WTC11 (cell line): ENCODE measurements at regions not wholly inside any gene's neighbourhood (a gene's known extent, or its start where the extent isn't known, plus 50 kb on each side); places are given as distances from the start of the nearest gene placed in this dataset.

ENCODE experiments used
- ATAC-seq: fragments of 200-7000 bp; cut with Tn5 transposase; 2 replicates; pipeline ENCODE4 v1.10.0; 2021; ENCODE audit warnings: mild to moderate bottlenecking, moderate library complexity
- CTCF ChIA-PET: fragments of 300-600 bp; sonication (Branson Sonifier 250); formaldehyde crosslinking; loops from one replicate; lab custom pipeline; 2021; ENCODE audit warnings: antibody characterized with exemption; lab: Charles Lee
- POLR2A ChIA-PET: fragments of 350-600 bp; sonication (Branson Sonifier 250); formaldehyde crosslinking; loops from one replicate; lab custom pipeline; 2021; ENCODE audit warnings: antibody characterized with exemption; lab: Charles Lee
- DNase-seq: peaks from one replicate; pipeline ENCODE4 v3.0.0; 2021; ENCODE audit warnings: low spot score
- H3K27ac Mint-ChIP-seq: 2 replicates; pipeline ENCODE4 v1.8.0; 2021; ENCODE audit warnings: mixed read lengths
- H3K27me3 Mint-ChIP-seq: 2 replicates; pipeline ENCODE4 v1.8.0; 2021; ENCODE audit warnings: low read depth, mild to moderate bottlenecking, moderate library complexity, mixed read lengths
- H3K36me3 Mint-ChIP-seq: 2 replicates; pipeline ENCODE4 v1.8.0; 2021; ENCODE audit warnings: mixed read lengths
- H3K4me1 Mint-ChIP-seq: 2 replicates; pipeline ENCODE4 v1.8.0; 2022; ENCODE audit warnings: mixed read lengths
- H3K4me3 Mint-ChIP-seq: 2 replicates; pipeline ENCODE4 v1.8.0; 2021; ENCODE audit warnings: mild to moderate bottlenecking, moderate library complexity, mixed read lengths
- H3K9me3 Mint-ChIP-seq: 2 replicates; pipeline ENCODE4 v1.8.0; 2021; ENCODE audit warnings: mixed read lengths
- ATF1 ChIP-seq: sonication (generic); formaldehyde crosslinking; IDR thresholded peaks from 2 replicates; pipeline ENCODE4 v1.8.1; 2023; ENCODE audit warnings: mild to moderate bottlenecking, moderate library complexity, missing genetic modification reagents
- ESRRA ChIP-seq: sonication (generic); formaldehyde crosslinking; IDR thresholded peaks from 2 replicates; pipeline ENCODE4 v1.8.1; 2022; ENCODE audit warnings: mild to moderate bottlenecking, missing genetic modification reagents, borderline replicate concordance
- FOXJ3 ChIP-seq: sonication (generic); formaldehyde crosslinking; IDR thresholded peaks from 2 replicates; pipeline ENCODE4 v1.9.0; 2021; ENCODE audit warnings: missing genetic modification reagents, mild to moderate bottlenecking, borderline replicate concordance
- IRF2 ChIP-seq: sonication (generic); formaldehyde crosslinking; IDR thresholded peaks from 2 replicates; pipeline ENCODE4 v1.8.0; 2022; ENCODE audit warnings: low read depth, missing genetic modification reagents, borderline replicate concordance
- PRRX2 ChIP-seq: fragments of 250-450 bp; sonication (Bioruptor Pico); IDR thresholded peaks from 2 replicates; pipeline ENCODE4 v1.8.0; 2021; ENCODE audit warnings: mild to moderate bottlenecking
- RELA ChIP-seq: sonication (generic); formaldehyde crosslinking; IDR thresholded peaks from 2 replicates; pipeline ENCODE4 v1.8.1; 2022; ENCODE audit warnings: missing genetic modification reagents, mild to moderate bottlenecking, borderline replicate concordance
- SOX15 ChIP-seq: fragments of 250-450 bp; sonication (Bioruptor Pico); IDR thresholded peaks from 2 replicates; pipeline ENCODE4 v1.9.0; 2021; ENCODE audit warnings: mild to moderate bottlenecking
- TP53 ChIP-seq: sonication (generic); formaldehyde crosslinking; IDR thresholded peaks from 2 replicates; pipeline ENCODE4 v1.8.1; 2023; ENCODE audit warnings: mild to moderate bottlenecking, missing genetic modification reagents
- ZNF232 ChIP-seq: sonication (generic); formaldehyde crosslinking; IDR thresholded peaks from 2 replicates; pipeline ENCODE4 v1.8.0; 2022; ENCODE audit warnings: mild to moderate bottlenecking, missing genetic modification reagents
- TF ChIP-seq, protein P1 (sequence below): sonication (generic); formaldehyde crosslinking; IDR thresholded peaks from 2 replicates; pipeline ENCODE4 v1.8.0; 2022; ENCODE audit warnings: mild to moderate bottlenecking, missing genetic modification reagents
- TF ChIP-seq, protein P2 (sequence below): fragments of 250-450 bp; sonication (Bioruptor Pico); IDR thresholded peaks from 2 replicates; pipeline ENCODE4 v1.9.0; 2021; ENCODE audit warnings: mild to moderate bottlenecking
- TF ChIP-seq, protein P3 (sequence below): sonication (generic); formaldehyde crosslinking; IDR thresholded peaks from 2 replicates; pipeline ENCODE4 v1.8.0; 2023; ENCODE audit warnings: missing genetic modification reagents
- TF ChIP-seq, protein P4 (sequence below): sonication (generic); formaldehyde crosslinking; IDR thresholded peaks from 2 replicates; pipeline ENCODE4 v1.8.0; 2022; ENCODE audit warnings: mild to moderate bottlenecking, missing genetic modification reagents
- TF ChIP-seq, protein P5 (sequence below): fragments of 250-450 bp; sonication (Bioruptor Pico); IDR thresholded peaks from 2 replicates; pipeline ENCODE4 v1.9.0; 2021; ENCODE audit warnings: mild to moderate bottlenecking, borderline replicate concordance
- TF ChIP-seq, protein P6 (sequence below): sonication (generic); formaldehyde crosslinking; IDR thresholded peaks from 2 replicates; pipeline ENCODE4 v1.8.0; 2022; ENCODE audit warnings: mild to moderate bottlenecking, missing genetic modification reagents

DNA sequence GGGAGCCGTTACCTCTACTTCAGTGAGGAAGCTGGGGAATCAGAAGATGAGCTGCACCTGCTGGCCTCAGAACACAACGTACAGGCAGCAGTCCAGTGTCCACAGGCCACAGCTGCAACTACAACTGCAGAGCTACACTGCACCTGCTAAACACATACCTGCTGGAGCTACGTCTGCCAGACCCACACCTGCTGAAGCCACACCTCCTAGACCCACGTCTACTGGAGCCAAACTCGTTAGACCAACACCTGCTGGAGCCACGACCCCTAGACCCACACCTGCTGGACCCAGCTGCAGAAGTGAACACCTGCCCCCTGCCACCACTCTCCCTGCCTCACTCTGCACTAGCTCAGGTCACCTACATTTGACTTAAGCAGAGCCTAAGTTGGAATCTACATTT, 169.9 kb downstream of the USP12 start:
- ATAC-seq, result no peak
- Mint-ChIP-seq H3K4me1 (peaks cover 18% of the 10 kb centered on the region), H3K27me3 (peaks cover 16% of the 10 kb centered on the region), H3K4me3 (no peak overlapping the region), H3K36me3 (no peaks in the 10 kb centered on the region), H3K27ac (no peak overlapping the region), H3K9me3 (peaks cover 11% of the 10 kb centered on the region)
- TF ChIP-seq PRRX2 (CRISPR knock-in tag), result no peak
- TF ChIP-seq, protein P1, sequence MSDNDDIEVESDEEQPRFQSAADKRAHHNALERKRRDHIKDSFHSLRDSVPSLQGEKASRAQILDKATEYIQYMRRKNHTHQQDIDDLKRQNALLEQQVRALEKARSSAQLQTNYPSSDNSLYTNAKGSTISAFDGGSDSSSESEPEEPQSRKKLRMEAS (CRISPR knock-in tag), result no peak
- TF ChIP-seq, protein P2, sequence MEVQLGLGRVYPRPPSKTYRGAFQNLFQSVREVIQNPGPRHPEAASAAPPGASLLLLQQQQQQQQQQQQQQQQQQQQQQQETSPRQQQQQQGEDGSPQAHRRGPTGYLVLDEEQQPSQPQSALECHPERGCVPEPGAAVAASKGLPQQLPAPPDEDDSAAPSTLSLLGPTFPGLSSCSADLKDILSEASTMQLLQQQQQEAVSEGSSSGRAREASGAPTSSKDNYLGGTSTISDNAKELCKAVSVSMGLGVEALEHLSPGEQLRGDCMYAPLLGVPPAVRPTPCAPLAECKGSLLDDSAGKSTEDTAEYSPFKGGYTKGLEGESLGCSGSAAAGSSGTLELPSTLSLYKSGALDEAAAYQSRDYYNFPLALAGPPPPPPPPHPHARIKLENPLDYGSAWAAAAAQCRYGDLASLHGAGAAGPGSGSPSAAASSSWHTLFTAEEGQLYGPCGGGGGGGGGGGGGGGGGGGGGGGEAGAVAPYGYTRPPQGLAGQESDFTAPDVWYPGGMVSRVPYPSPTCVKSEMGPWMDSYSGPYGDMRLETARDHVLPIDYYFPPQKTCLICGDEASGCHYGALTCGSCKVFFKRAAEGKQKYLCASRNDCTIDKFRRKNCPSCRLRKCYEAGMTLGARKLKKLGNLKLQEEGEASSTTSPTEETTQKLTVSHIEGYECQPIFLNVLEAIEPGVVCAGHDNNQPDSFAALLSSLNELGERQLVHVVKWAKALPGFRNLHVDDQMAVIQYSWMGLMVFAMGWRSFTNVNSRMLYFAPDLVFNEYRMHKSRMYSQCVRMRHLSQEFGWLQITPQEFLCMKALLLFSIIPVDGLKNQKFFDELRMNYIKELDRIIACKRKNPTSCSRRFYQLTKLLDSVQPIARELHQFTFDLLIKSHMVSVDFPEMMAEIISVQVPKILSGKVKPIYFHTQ (CRISPR knock-in tag), result no peak
- TF ChIP-seq IRF2 (CRISPR knock-in tag), result no peak
- no peak for TF ChIP-seq ZNF232 (CRISPR knock-in tag)
- TF ChIP-seq, protein P3, sequence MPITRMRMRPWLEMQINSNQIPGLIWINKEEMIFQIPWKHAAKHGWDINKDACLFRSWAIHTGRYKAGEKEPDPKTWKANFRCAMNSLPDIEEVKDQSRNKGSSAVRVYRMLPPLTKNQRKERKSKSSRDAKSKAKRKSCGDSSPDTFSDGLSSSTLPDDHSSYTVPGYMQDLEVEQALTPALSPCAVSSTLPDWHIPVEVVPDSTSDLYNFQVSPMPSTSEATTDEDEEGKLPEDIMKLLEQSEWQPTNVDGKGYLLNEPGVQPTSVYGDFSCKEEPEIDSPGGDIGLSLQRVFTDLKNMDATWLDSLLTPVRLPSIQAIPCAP, result no peak
- TF ChIP-seq, protein P4, sequence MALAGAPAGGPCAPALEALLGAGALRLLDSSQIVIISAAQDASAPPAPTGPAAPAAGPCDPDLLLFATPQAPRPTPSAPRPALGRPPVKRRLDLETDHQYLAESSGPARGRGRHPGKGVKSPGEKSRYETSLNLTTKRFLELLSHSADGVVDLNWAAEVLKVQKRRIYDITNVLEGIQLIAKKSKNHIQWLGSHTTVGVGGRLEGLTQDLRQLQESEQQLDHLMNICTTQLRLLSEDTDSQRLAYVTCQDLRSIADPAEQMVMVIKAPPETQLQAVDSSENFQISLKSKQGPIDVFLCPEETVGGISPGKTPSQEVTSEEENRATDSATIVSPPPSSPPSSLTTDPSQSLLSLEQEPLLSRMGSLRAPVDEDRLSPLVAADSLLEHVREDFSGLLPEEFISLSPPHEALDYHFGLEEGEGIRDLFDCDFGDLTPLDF (CRISPR knock-in tag), result no peak
- TF ChIP-seq SOX15 (CRISPR knock-in tag), result no peak
- TF ChIP-seq ESRRA (CRISPR knock-in tag), result no peak
- TF ChIP-seq, protein P5, sequence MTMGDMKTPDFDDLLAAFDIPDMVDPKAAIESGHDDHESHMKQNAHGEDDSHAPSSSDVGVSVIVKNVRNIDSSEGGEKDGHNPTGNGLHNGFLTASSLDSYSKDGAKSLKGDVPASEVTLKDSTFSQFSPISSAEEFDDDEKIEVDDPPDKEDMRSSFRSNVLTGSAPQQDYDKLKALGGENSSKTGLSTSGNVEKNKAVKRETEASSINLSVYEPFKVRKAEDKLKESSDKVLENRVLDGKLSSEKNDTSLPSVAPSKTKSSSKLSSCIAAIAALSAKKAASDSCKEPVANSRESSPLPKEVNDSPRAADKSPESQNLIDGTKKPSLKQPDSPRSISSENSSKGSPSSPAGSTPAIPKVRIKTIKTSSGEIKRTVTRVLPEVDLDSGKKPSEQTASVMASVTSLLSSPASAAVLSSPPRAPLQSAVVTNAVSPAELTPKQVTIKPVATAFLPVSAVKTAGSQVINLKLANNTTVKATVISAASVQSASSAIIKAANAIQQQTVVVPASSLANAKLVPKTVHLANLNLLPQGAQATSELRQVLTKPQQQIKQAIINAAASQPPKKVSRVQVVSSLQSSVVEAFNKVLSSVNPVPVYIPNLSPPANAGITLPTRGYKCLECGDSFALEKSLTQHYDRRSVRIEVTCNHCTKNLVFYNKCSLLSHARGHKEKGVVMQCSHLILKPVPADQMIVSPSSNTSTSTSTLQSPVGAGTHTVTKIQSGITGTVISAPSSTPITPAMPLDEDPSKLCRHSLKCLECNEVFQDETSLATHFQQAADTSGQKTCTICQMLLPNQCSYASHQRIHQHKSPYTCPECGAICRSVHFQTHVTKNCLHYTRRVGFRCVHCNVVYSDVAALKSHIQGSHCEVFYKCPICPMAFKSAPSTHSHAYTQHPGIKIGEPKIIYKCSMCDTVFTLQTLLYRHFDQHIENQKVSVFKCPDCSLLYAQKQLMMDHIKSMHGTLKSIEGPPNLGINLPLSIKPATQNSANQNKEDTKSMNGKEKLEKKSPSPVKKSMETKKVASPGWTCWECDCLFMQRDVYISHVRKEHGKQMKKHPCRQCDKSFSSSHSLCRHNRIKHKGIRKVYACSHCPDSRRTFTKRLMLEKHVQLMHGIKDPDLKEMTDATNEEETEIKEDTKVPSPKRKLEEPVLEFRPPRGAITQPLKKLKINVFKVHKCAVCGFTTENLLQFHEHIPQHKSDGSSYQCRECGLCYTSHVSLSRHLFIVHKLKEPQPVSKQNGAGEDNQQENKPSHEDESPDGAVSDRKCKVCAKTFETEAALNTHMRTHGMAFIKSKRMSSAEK (CRISPR knock-in tag), result no peak
- TF ChIP-seq ATF1 (CRISPR knock-in tag), result no peak
- no peak for TF ChIP-seq RELA
- no peak for TF ChIP-seq TP53 (CRISPR knock-in tag)
- TF ChIP-seq, protein P6, sequence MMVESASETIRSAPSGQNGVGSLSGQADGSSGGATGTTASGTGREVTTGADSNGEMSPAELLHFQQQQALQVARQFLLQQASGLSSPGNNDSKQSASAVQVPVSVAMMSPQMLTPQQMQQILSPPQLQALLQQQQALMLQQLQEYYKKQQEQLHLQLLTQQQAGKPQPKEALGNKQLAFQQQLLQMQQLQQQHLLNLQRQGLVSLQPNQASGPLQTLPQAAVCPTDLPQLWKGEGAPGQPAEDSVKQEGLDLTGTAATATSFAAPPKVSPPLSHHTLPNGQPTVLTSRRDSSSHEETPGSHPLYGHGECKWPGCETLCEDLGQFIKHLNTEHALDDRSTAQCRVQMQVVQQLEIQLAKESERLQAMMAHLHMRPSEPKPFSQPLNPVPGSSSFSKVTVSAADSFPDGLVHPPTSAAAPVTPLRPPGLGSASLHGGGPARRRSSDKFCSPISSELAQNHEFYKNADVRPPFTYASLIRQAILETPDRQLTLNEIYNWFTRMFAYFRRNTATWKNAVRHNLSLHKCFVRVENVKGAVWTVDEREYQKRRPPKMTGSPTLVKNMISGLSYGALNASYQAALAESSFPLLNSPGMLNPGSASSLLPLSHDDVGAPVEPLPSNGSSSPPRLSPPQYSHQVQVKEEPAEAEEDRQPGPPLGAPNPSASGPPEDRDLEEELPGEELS (CRISPR knock-in tag), result no peak
- no peak for TF ChIP-seq FOXJ3 (CRISPR knock-in tag)
- DNase-seq, result no peak
- ChIA-PET CTCF (interaction anchor here (1.2 to 1.5 kb wide), 3 partner anchors 17 to 337 kb away, joined by 3 to 6 read pairs (median 3); partner anchors contain the start of gene RASL11A), POLR2A (no interaction called here)
